Stimulated activated CD4-positive, alpha-beta T cell treated with anti-CD3 and anti-CD28 coated beads, Interleukin-1b, Interleukin-23, amount 100 ng/mL, for 1 hour (primary cell): ENCODE measurements at regions not wholly inside any gene's neighbourhood (a gene's known extent, or its start where the extent isn't known, plus 50 kb on each side); places are given as distances from the start of the nearest gene placed in this dataset.

Source experiments
- DNase-seq, 2 donors: peaks; one replicate each; pipeline ENCODE4 v3.0.0-alpha.2; 2020; ENCODE audit warnings: low read depth in 2 of 2

DNA sequence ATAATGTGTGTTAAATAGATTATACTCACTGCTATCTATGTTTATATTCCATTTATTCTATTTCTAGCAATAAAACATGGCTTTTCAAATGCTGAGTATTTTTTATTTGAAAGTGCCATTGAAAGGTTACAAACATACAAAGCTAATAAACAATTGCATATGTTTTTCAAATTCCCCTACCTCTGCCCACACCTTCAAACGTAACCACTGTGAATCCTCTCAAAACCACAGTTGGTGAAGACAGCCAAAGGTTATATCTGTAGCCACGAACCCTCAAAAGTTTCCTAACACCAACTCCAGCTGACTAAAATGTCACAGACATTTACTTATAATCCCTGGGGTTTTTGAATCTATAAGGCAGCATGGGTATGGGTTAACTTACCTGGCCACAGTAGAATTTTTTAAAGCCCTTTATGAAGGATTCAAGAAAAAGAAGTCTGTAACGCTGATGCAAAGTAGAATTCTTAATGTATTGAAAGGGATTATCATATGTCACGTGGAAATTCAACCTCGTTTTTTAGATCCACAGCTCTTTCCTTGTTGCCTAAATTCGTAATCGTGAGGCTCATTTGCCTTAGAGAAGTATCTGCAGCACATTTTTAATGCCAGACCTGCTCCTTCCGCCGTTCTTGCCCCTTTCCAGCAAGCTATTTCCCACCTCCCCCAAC lies 122.5 kb upstream of the ZC3H12C start:
- no peak for DNase-seq

DNA sequence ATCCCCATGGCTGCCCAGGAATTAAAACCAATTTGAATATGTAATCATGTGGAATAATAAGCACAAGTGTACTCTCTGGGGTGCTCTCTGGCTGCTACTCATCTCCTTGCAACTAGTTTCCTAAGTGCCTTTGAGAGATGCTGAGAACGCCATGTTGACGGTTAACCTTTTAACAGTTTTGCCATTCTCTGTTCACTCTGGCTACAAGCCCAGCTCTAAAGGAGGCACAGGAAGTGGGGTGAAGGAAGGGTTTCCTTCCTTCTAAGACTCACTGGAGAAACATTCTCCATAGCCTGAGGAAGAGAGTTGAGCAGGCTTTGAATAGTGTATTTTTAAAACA lies 122.0 kb upstream of the ZC3H12C start:
- no peak for DNase-seq

DNA sequence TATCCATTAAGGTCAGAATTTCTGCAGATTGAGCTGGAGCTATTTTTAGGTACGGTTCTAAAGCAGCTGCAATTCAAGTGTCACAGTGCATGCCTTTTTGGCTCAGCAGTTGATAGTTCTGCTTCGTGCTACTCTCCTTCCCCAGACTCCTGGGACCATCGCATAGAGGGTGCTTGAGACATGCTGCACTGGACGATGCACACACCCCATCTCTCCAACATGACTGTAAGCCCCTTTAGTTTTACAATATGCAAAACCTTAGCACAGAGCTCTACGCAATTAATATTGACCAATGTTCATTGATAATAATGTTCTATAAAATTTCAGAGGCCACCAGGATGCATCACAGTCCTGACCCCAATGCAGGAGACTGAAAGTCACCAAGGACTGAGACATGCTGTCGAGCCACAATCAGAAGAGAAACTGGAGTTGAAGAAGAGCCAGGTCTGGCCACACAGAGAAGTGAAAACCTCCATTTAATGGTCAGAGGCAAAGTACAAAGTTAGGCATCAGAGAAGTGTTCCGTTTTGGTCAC lies 120.9 kb upstream of the ZC3H12C start:
- DNase-seq: no peak

DNA sequence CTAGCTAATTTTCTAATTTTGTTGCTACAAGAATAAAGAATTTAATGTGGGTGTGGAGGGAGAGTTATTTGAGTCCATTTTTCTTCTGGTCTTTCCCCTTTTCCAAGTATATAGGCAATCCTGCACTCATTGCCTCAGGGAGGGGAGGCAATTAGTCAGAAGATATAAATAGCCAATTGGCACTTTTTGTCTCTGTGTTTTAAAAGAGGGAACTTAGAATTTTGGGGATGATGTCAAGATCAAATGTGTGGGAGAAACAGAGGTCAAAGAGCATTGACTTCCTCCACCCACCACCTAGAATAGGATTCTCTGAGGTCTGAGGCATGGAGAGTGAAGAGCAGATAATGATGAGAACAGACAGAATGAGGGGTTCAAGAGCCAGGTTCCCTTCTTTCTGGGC lies 120.3 kb upstream of the ZC3H12C start:
- no peak for DNase-seq

DNA sequence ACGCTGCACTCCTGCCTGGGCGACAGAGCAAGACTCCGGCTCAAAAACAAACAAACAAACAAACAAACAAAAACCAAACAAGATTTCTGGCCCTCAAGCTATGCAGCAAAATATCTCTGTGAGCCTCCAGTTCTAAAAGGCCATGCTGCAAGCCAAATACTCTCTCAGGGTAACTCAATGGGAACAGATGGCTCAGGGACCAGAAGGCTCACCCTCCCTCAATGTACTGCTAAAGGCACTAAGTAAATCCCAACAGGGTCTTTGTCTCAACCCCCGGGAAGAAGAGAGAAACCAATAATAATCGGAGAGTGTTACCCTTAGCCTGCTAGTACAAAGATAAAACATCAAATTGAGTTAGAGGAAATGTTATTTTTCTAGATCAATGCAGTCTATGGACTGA lies 119.7 kb upstream of the ZC3H12C start:
- no peak for DNase-seq

DNA sequence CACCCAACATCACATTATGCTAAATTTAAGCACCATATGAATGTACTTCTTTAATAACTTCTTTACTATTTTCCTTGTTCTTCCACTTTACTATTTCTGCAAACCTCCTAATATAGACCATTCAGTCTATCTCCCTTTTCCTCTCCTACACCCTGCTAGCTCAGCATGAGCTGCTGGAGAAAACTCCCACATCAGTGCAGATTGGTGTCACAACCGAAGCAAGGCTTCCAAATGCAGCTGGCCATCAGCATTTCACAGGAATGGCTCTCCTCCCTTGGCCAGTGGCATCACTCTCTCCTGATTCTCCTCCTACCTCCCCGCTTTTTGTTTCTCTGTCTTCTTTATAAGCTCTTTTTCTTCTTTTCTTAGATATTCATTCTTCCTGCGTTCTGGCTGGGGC lies 118.7 kb upstream of the ZC3H12C start:
- DNase-seq: no peak

DNA sequence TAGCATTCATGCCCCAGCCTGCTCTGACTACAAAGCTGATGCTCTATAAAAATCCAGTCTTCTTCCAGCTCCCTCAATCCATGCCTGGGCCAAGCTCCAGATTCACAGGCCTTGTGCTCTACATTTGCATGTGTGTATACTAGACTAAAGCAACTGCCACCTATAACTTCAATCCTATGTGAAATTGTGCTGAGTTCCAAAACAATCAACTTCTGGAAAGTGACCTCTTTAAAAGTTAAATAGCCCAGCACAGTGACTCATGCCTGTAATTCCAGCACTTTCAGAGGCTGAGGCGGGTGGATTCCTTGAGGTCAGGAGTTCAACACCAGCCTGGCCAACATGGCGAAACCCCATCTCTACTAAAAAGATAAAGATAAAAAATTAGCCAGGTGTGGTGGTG lies 114.3 kb upstream of the ZC3H12C start:
- no peak for DNase-seq

DNA sequence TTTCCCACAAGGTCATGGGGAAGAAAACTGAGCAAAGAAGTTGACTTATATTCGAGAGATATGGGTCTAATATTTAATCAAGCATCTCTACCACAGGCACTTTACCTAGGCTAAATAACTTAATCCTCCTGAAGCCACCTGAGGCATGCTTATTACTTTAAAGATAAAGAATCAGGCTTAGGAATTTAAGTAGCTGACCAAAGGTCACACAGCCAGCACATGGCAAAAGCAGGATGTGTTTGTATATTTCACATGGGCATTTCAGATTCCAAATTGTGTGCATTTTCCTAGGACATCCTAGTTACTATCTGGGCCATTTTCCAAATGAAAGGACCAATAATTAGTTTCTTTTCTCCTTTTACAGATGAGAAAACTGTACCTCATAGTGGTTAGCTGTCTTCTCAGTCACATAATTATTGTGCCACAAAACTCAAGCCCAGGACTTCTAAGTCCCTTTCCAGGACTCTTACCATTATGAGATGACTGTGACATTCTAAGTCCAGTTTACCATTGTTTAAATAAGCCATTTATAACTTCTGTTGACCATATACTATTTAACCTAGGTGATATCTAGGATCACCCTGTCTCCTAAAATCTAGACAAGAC lies 112.1 kb upstream of the ZC3H12C start:
- DNase-seq: no peak

DNA sequence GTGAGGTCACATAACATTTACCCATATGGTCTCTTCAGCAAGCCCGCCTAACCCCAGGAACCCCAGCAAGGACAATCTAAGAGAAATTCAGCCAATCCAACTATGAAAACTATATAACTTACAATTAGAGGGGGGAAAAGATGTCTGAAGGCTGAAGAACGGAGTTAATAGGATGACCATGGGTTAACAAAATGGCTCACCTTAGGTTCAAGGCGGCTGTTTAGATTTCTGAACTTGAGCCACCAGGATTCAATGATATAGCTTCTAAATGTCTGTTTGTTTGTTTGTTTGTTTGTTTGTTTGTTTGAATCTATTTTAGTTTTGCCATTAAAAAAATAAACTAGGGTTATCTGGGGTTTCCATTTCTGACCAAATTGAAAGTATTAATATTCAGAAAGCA lies 109.8 kb upstream of the ZC3H12C start:
- DNase-seq: no peak

DNA sequence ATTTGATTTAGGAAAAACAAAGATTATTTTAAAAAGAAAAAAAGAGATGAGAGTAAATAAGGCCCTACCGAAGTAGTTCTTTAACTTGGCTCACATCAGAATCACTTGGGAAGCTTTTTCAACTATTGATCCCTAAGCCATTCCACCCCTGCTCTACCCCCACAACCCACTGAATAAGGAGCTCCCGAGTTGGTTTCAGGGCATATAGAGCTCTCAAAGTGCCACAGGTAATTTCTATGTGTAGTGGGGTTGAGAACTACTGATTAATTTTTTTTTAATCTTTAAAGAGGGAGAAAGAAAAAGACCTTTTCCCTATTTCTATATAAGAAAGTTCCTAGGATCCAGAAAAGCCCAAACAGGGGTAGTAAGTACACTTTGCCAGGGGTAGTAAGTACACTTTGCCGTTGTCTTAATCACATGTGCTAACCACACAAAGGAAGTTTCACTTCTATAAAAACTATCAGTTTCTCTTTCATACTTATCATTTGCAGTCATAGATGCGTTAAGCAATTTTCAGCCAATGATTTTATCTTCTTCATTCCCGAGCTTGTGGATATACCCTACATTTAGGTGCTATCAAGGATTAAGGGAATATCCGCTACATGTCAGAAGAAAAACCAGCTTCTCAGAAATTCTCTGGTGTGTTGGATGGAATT lies 108.4 kb upstream of the ZC3H12C start:
- no peak for DNase-seq

DNA sequence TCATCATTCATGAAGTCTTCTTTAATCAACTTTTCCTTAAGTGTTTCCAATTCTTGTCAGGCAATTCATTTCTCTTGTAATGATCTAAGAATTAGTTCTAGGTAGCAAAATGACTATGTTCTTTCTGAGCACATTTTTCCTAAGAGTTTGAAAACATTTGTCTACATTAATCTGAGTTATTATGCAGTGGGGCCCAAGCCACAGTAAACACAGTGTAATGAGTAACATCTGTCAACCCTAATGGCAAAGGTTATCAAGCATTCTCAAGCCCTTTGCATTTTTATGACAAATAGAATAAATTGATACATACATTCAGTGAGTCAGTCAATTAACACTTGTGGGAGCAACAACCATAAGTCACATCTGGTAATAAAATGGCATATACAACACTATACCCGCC lies 106.7 kb upstream of the ZC3H12C start:
- no peak for DNase-seq

DNA sequence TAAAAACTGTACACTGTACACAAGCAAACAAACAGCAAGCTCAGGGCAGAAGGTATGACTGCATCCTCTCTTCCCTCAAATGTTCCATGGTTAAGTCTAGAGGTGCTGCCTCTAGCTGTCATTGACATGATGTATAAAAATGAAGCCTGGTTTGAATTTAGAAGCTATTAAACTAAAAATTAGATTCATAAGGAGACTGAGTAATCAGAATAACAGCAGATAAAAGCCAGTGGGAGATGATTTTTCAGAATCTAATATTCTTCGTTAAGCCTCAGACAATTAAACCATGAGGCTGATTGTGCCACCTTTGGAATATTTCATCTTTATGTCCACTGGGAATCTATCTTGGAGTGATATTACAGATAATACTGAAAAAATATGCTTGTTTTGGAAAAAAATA lies 101.4 kb upstream of the ZC3H12C start:
- DNase-seq: no peak

DNA sequence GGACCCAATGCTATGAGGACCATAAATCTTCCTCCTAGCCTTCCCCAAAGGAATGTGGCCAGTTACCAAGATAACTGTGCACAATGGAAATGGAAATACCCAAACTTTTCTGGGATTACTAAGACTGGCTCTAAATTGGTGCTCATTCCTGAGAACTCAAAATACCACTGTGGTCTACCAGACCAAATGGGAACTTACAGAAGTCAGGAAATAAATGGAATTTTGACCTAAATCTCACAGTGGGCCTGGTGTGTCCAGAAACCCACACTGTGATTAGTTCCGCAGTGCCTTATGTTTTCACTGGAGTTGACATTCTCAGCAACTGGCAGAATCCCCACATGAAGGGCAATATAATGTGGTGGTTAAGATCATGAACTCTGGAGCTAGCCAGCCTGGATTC lies 99.4 kb upstream of the ZC3H12C start:
- no peak for DNase-seq

DNA sequence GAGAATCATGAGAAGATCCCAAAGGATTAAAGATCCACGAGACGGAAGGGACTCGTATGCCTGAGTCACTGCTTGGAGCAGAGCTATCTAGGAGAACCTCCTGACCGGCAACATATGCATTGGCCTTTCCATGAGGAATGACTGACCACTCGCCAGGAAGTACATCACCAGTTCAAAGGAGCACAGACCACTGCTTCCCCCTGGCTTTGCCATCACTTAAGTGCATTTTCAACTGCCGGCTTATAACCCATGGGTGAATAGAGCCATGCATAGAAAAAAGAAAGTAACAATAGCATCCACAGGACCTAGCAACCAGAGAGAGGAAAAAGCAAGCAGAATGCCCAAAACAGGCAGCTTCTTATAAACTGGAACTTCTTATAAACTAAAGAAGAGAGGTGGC lies 98.3 kb upstream of the ZC3H12C start:
- DNase-seq: no peak

DNA sequence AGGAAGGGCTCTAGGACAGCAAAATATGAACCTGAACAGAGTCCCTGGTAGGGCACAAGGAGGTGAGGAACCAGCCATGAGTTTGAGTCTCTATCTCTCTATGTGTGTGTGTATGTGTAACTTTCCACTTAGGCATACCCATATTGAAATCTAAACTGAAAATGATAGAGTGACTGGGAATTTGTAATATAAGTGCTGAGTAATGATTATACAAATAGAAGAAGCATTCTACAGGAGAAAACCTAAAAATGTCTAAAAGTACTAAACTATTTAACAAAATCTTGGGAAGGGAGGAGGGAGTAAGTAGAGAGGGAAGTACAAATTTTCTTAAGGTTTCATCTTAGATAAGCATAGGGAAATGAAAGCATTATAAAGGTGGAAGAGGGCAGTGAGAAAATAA lies 97.1 kb upstream of the ZC3H12C start:
- DNase-seq: no peak

DNA sequence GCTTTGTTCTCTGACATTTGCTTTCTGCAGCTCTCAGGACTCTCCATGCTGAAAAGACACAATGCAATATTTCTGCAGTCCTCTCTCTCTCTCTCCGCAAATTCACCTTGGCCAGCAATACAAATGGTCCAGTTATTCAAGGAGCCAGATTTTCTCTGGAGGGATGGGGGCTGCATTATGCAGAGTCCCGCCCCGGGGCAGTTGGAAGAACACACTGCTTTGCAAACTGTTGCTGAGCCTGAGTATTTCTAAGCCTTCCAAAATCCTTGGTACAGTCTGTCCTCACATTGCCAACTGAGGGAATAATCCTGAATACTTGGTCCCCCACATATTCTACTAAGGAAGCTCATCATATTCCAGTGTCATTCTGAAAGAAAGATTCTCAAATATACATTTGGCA lies 94.3 kb upstream of the ZC3H12C start:
- no peak for DNase-seq

DNA sequence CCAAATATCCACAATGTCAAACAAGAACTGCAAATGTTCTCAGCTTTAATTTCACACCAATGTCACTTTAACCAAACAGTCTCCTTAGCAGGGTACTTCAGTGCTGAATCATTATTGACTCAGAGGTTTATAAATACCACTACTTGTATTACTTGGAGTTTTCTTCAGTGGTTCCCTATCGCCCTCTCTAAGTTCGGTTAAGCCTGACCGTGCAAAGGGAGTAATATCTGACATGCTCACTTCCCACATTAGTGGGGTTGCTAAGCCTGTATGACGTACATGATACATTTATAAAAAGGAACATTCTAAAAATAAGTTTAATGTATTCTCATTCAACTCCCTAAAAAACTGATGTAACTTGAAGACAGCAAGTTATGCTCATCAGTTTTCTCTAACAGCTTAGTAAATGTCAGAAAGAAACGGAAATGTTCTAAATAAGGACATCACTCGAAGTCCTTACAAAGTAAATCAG lies 93.1 kb upstream of the ZC3H12C start:
- DNase-seq: no peak

DNA sequence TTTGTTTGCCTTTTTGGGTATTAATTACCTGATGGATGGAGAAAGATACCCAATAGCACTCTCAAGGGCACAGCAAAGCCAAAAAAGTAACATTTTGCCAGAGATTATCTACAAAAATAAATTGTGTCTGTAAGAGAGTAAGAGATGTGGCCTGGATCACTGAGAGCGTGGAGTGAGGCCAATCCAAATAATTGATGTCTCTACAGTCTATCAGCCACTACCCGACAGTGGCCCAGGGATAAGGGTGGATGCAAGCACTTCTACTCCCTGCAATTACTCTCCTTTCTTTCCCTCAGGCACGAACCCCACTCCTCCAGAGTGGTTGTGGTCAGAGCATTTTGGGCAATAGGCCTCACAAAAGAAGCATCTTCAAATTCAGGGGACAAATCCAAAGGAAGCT lies 92.3 kb upstream of the ZC3H12C start:
- no peak for DNase-seq

DNA sequence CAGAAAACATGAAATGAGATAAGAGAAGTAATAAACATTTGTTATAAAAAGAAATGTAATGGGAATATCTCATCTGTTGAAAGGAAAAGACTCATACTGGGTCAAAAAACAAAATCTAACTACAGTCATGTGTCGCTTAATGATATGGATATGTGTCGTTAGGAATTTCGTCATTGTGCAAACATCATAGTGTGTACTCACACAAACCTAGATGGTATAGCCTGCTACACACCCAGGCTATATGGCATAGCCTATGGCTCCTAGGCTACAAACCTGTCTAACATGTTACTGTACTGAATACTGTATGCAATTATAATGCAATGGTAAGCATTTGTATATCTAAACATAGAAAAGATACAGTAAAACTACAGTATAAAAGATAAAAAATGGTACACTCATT lies 89.8 kb upstream of the ZC3H12C start:
- no peak for DNase-seq

DNA sequence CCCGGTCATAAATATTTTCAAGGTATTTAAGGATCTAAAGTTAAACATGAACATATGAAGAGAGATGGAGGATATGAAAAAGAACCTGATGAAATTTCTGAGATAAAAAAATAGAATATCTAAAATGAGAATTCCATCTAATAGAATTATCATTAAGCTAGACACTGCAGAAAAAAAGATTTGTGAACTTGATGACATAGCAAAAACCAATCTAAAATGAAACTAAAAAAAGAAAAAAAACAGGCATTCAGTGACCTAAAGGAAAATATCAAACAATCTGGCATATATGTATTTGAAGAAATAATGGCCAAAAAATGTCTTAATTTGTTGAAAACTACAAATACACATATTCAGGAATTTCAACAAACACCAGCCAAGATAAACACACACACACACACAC lies 81.6 kb upstream of the ZC3H12C start:
- no peak for DNase-seq

DNA sequence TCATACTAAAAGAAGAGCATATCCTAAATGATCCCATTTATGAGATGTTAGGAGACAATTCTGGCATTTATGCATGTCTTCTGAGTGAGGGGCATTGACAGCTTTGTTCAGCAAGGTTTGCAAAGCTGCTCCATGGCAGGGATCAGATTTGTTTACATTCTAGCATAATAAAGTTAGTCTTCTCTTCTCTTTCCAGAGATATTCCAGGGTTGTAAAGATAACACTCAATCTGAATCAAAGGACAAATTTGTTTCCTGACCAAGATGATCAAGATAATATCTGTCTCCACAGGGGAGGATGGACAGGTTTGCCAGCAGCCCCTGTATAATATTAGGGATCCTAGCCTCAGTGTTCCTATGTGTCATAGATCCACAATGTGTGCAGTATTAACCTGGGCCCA lies 77.5 kb upstream of the ZC3H12C start:
- DNase-seq: no peak

DNA sequence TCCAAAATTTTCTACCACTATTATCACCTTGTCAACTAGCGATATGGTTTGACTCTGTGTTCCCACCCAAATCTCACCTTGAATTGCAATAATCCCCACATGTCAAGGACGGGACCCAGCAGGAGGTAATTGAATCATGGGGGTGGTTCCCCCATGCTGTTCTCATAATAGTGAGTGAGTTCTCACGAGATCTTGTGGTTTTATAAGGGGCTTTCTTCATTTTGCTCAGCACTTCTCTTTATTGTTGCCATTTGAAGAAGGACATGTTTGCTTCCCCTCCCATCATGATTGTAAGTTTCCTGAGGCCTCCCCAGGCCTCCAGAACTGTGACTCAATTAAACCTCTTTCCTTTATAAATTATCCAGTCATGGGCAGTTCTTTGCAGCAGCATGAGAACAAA lies 73.5 kb upstream of the ZC3H12C start:
- DNase-seq: no peak

DNA sequence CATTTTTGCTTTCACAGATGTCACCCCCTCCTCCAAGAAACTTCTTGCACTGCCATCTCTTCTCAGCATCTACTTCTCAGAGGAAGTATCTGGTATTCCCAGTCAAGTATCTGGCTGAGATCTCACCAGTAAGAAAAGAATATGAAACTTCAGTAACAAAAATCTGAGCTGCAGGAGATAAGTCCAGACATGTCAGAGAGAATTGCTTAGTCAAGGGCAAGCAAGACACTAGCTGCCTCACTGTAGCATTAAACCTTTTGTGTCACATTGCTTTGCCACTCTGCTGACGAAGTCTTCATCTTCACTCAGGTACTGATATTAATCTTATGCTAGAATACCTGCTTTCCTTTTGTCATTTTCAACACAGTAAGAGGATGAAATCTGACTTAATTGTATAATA lies 70.6 kb upstream of the ZC3H12C start:
- no peak for DNase-seq
